ENCODE measurements at regions not wholly inside any gene's neighbourhood (a gene's known extent, or its start where the extent isn't known, plus 50 kb on each side); places are given as distances from the start of the nearest gene placed in this dataset.

DNA sequence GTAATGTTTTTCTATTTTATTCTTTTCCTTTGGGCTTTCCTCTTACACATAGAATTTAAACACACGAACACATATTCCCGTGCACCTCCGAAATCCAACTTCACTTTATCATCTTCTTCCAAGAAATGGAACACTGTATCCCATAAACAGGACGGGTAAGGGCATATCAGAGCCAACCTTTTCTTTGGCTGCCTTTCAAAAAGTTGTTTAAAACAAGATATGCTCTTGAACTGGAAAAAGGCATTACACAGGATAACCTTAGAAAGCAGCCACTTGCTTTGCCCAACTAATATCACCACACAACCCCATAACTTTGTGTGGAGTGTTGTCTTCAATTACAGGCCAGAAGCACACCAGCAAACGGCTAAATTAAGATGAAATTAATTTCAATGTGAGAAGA is 65.3 kb upstream of the CDKN3 start:
- H3K27ac Mint-ChIP-seq = no peak overlapping the region
- Histone ChIP-seq H3K4me3 (replicated peaks in 1 of 3; ENCODE audit: low read depth in 2 of 3, low read length in 3 of 3) (no peak overlapping the region), H4K20me1 (ENCODE audit: insufficient read depth, low read length) (no peaks in the 10 kb centered on the region), H3K9me3 (replicated peaks in 1 of 2; ENCODE audit: control insufficient read depth in 1 of 2, insufficient read depth in 1 of 2, low read length in 2 of 2) (no peaks in the 10 kb centered on the region), H2AFZ (ENCODE audit: insufficient read depth, low read depth, low read length, poor library complexity, severe bottlenecking) (no peak overlapping the region), H3K36me3 (replicated peaks in 1 of 2; ENCODE audit: control insufficient read depth in 1 of 2, insufficient read depth in 2 of 2, low read length in 2 of 2) (no peaks in the 10 kb centered on the region), H3K27me3 (ENCODE audit: control insufficient read depth in 2 of 2, insufficient read depth in 2 of 2, low read length in 2 of 2) (peaks cover 0 to 3% of the 10 kb centered on the region in 2 donors), H3K27ac (ENCODE audit: low read depth in 1 of 2, low read length in 2 of 2) (no peak overlapping the region), H3K9ac (ENCODE audit: insufficient read depth, low read length, poor library complexity, severe bottlenecking) (no peak overlapping the region), H3K79me2 (ENCODE audit: insufficient read depth, low read length) (no peaks in the 10 kb centered on the region), H3K4me2 (replicated peaks; ENCODE audit: extremely low read depth, low read length, poor library complexity, severe bottlenecking) (no peak overlapping the region), H3K4me1 (ENCODE audit: control insufficient read depth in 1 of 2, insufficient read depth in 2 of 2, low read length in 2 of 2) (no peaks in the 10 kb centered on the region)
- intact Hi-C loops (cut with micrococcal nuclease) = no loop called here
- H3K36me3 Mint-ChIP-seq = no peaks in the 10 kb centered on the region
- H3K4me1 Mint-ChIP-seq = no peaks in the 10 kb centered on the region
- no CpG with 5 or more reads among the region's 5 CpGs for WGBS (ENCODE audit: insufficient coverage)
- DNase-seq = no peak
- peaks cover 0 to 2% (median 0%) of the 10 kb centered on the region in 7 donors for H3K9me3 Mint-ChIP-seq
- TF ChIP-seq CTCF (IDR thresholded peaks at IDR 0.05) = no peak
- H3K4me3 Mint-ChIP-seq = no peak overlapping the region
- peaks cover 3 to 9% (median 4%) of the 10 kb centered on the region in 3 donors for H3K27me3 Mint-ChIP-seq (ENCODE audit: low read depth in 3 of 3)

DNA sequence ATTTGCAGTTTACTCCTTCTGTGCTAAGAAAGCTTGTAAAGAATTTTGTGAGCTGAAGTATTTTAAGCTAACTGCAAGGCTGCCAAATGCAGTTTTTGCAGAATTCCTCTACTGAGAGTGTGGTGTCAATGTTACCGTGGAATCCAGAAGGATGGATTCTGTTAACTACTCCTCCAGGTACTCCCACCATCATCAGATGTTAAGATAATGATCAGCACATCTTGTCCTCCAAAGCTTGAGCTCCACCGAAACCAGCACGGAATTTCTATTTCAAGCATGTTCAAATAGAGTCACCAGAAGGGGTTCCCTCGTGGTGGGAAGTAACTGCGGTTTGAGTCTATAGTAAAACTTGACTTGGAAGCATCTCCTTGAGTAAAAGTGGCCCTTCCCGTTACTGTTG is 64.3 kb upstream of the CDKN3 start:
- Histone ChIP-seq H3K4me3 (replicated peaks in 1 of 3; ENCODE audit: low read depth in 2 of 3, low read length in 3 of 3) (no peak overlapping the region), H3K4me1 (ENCODE audit: control insufficient read depth in 1 of 2, insufficient read depth in 2 of 2, low read length in 2 of 2) (no peaks in the 10 kb centered on the region), H3K27ac (ENCODE audit: low read depth in 1 of 2, low read length in 2 of 2) (no peak overlapping the region), H3K9me3 (replicated peaks in 1 of 2; ENCODE audit: control insufficient read depth in 1 of 2, insufficient read depth in 1 of 2, low read length in 2 of 2) (no peaks in the 10 kb centered on the region), H3K79me2 (ENCODE audit: insufficient read depth, low read length) (no peaks in the 10 kb centered on the region), H3K4me2 (replicated peaks; ENCODE audit: extremely low read depth, low read length, poor library complexity, severe bottlenecking) (no peak overlapping the region), H3K9ac (ENCODE audit: insufficient read depth, low read length, poor library complexity, severe bottlenecking) (no peak overlapping the region), H2AFZ (ENCODE audit: insufficient read depth, low read depth, low read length, poor library complexity, severe bottlenecking) (no peak overlapping the region), H4K20me1 (ENCODE audit: insufficient read depth, low read length) (no peaks in the 10 kb centered on the region), H3K27me3 (ENCODE audit: control insufficient read depth in 2 of 2, insufficient read depth in 2 of 2, low read length in 2 of 2) (peaks cover 0 to 6% of the 10 kb centered on the region in 2 donors), H3K36me3 (replicated peaks in 1 of 2; ENCODE audit: control insufficient read depth in 1 of 2, insufficient read depth in 2 of 2, low read length in 2 of 2) (no peaks in the 10 kb centered on the region)
- H3K4me1 Mint-ChIP-seq = no peaks in the 10 kb centered on the region
- no peak for TF ChIP-seq CTCF (IDR thresholded peaks at IDR 0.05)
- H3K4me3 Mint-ChIP-seq = no peak overlapping the region
- WGBS (ENCODE audit: insufficient coverage) = 97% methylated on average over 5 of the region's 6 CpGs
- intact Hi-C loops (cut with micrococcal nuclease) = no loop called here
- no peak overlapping the region for H3K27ac Mint-ChIP-seq
- peaks cover 0 to 2% (median 0%) of the 10 kb centered on the region in 7 donors for H3K9me3 Mint-ChIP-seq
- no peak for DNase-seq
- no peaks in the 10 kb centered on the region for H3K36me3 Mint-ChIP-seq
- H3K27me3 Mint-ChIP-seq (ENCODE audit: low read depth in 3 of 3) = peaks cover 2 to 12% (median 4%) of the 10 kb centered on the region in 3 donors

All from CD14-positive monocyte (primary cell).